Activated T-cell treated with anti-CD3 and anti-CD28 coated beads, Interleukin-2, amount 50 U/mL, for 4 hours (primary cell): ENCODE measurements at regions not wholly inside any gene's neighbourhood (a gene's known extent, or its start where the extent isn't known, plus 50 kb on each side); places are given as distances from the start of the nearest gene placed in this dataset.
A peak's percentile ranks its signal among the peaks of the same experiment; 100 is the strongest.

Source experiments
- ATAC-seq, 2 donors: fragments of 200-7000 bp; cut with Tn5 transposase; one replicate each; pipeline ENCODE4 v1.10.0; 2021
- DNase-seq: peaks from one replicate; pipeline ENCODE4 v3.0.0-alpha.2; 2020
- H3K27me3 Mint-ChIP-seq: one replicate; pipeline ENCODE4 v1.8.0; 2021; ENCODE audit warnings: low read depth, mixed read lengths
- H3K36me3 Mint-ChIP-seq: one replicate; pipeline ENCODE4 v1.8.0; 2022; ENCODE audit warnings: mixed read lengths; ENCODE audit not compliant: insufficient read depth
- H3K4me1 Mint-ChIP-seq: one replicate; pipeline ENCODE4 v1.8.0; 2021; ENCODE audit warnings: low read depth, mixed read lengths
- H3K4me3 Mint-ChIP-seq: one replicate; pipeline ENCODE4 v1.8.0; 2021; ENCODE audit warnings: mild to moderate bottlenecking, moderate library complexity, mixed read lengths
- H3K9me3 Mint-ChIP-seq: one replicate; pipeline ENCODE4 v1.8.0; 2021; ENCODE audit warnings: mixed read lengths

- Mint-ChIP-seq H3K9me3 (no peaks in the 10 kb centered on the region), H3K4me3 (no peak overlapping the region), H3K27me3 (peaks cover 14% of the 10 kb centered on the region), H3K36me3 (no peaks in the 10 kb centered on the region), H3K4me1 (no peaks in the 10 kb centered on the region)
- no peak for ATAC-seq
- no peak for DNase-seq
These were observed 418.6 kb upstream of the ZMIZ1 start for GRCh38 chr10:78650122-78650521.

DNA sequence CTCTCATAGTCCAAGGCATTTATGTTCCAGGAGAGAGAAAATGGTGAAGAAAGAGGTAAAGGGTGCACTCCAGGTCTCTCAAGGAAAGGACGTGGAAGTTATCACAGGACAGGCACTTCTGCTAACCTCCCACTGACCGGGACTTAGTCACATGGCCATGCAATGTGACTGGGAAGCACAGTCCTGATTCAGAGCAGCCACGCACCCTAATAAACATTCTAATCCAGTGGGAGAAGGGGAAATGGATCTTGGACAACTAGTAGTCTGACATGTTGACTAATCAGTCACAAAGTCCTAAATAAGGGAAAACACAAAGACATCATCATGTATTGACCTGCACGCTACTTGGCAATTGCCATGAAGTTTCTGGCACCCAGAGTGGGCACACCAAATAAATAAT is 417.5 kb upstream of the ZMIZ1 start:
- Mint-ChIP-seq H3K4me1 (no peaks in the 10 kb centered on the region), H3K27me3 (peaks cover 14% of the 10 kb centered on the region), H3K4me3 (no peak overlapping the region), H3K9me3 (no peaks in the 10 kb centered on the region), H3K36me3 (no peaks in the 10 kb centered on the region)
- DNase-seq, result no peak
- no peak for ATAC-seq

DNA sequence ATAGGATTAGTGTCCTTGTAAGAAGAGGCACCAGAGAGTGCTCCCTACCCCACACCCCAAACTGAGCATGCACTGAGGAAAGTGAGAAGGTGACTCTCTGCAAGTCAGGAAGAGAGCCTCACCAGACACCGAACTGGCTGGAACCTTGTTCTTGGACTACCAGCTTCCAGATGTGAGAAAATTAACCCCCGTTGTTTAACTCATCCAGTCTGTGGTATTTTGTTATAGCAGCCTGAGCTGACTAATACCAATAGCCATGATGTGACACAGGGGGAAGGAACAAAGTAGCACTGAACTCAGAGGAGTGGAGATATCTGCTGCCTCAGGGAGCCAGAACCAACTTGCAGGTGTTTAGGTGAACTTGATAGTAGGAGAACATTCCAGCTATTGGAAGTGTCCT is 415.2 kb upstream of the ZMIZ1 start:
- no peak for ATAC-seq
- no peaks in the 10 kb centered on the region for H3K9me3 Mint-ChIP-seq

DNA sequence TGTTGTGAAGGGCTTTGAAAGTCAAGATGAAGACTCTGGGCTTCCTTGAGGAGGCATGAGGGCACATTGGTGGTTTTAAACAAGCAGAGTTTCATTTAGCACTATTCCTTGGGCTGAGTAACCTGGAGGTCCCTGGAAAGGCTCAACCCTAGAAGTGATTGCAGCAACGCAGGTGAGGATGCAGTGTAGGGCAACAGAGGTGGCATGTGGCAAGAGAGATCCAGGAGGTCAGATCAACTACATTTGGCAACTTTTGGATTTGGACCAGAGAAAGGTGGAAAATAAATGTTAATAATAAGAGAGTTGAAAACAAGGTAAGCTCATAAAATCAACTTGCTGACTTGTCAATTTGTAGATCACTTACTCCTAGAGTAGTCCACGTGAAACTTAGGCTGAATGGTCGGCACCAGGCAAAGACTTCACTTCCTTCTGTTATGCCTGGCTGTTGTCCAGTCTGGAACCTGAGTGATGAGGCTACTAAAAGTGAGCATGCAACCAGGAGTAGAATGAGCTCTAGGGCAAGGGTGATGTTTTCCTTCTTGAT is 414.6 kb upstream of the ZMIZ1 start:
- no peak for ATAC-seq
- Mint-ChIP-seq H3K27me3 (peaks cover 18% of the 10 kb centered on the region), H3K36me3 (no peaks in the 10 kb centered on the region), H3K9me3 (no peaks in the 10 kb centered on the region), H3K4me1 (no peaks in the 10 kb centered on the region), H3K4me3 (no peak overlapping the region)
- no peak for DNase-seq

More for the DNA sequence above, 415.2 kb upstream of the ZMIZ1 start:
- H3K4me1 Mint-ChIP-seq, result no peaks in the 10 kb centered on the region
- H3K27me3 Mint-ChIP-seq, result peaks cover 19% of the 10 kb centered on the region
- no peak overlapping the region for H3K4me3 Mint-ChIP-seq
- H3K36me3 Mint-ChIP-seq, result no peaks in the 10 kb centered on the region
- no peak for DNase-seq

GRCh38 chr10:78655979-78656378 is 412.8 kb upstream of the ZMIZ1 start:
- Mint-ChIP-seq H3K4me3 (no peak overlapping the region), H3K4me1 (no peaks in the 10 kb centered on the region), H3K27me3 (peaks cover 14% of the 10 kb centered on the region), H3K36me3 (no peaks in the 10 kb centered on the region), H3K9me3 (no peaks in the 10 kb centered on the region)
- DNase-seq, result no peak
- ATAC-seq, result no peak

DNA sequence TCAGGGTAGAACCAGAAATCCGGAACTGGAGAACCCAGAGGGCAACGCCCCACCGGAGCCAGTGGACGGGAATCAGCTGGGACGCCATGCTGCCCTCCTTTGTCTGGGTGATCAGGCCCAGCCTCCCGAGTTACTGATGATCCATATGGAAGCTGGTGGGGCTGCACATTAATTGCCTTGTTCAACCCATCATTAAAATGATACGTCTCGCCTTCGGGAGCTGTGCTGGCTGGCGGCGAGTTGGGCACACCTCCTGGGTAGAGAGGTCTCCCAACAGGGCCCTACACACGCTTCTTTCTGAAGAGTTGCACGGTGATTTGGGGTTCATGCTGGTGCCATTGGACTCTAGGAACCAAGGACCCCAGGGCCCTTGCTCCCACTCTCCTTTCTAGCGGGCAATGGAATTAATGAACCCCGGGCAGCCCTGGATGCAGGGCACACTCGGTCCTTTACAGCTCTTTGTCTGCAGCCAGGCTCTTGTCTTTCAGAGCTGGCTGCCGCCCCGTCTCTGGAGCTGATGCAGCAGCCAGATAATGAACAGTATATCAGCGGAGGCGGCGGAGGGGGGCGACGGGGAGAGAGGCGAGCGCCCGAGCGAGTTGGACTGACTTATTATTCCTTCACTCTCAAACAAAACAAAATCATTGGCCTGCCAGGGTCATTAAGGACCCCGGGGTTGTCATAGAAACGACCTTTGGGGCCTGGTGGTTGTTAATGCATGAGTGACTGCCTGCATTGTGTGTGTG is 412.2 kb upstream of the ZMIZ1 start:
- no peaks in the 10 kb centered on the region for H3K4me1 Mint-ChIP-seq
- DNase-seq, result no peak

GRCh38 chr10:78657163-78657861 is 411.5 kb upstream of the ZMIZ1 start:
- DNase-seq (peak; percentile 47), ATAC-seq (peak; percentile 76 to 80)
- H3K36me3 Mint-ChIP-seq, result no peaks in the 10 kb centered on the region
- no peaks in the 10 kb centered on the region for H3K4me1 Mint-ChIP-seq
- no peaks in the 10 kb centered on the region for H3K9me3 Mint-ChIP-seq
- H3K4me3 Mint-ChIP-seq, result no peak overlapping the region
- peaks cover 9% of the 10 kb centered on the region for H3K27me3 Mint-ChIP-seq

More for the DNA sequence above, 412.2 kb upstream of the ZMIZ1 start:
- no peaks in the 10 kb centered on the region for H3K9me3 Mint-ChIP-seq
- no peak for ATAC-seq
- H3K4me3 Mint-ChIP-seq, result no peak overlapping the region
- H3K36me3 Mint-ChIP-seq, result no peaks in the 10 kb centered on the region
- peaks cover 11% of the 10 kb centered on the region for H3K27me3 Mint-ChIP-seq

DNA sequence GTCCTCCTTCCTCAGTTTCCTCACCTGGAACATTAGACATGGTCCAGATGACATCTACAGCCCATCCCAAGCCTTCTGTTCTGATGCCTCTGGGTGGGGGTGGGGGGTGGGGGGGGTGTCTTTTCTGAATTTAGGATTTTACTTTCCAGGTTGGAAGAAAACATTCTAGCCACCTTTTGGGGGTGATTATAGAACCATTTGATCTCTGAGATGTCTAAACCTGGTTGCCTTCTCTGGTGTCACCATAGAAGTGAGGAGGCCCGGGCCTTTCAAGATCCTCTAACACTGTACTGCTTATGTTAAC is 411.0 kb upstream of the ZMIZ1 start:
- ATAC-seq (no peak), DNase-seq (no peak)
- Mint-ChIP-seq H3K4me1 (no peaks in the 10 kb centered on the region), H3K4me3 (no peak overlapping the region), H3K27me3 (peaks cover 12% of the 10 kb centered on the region), H3K36me3 (no peaks in the 10 kb centered on the region), H3K9me3 (no peaks in the 10 kb centered on the region)

DNA sequence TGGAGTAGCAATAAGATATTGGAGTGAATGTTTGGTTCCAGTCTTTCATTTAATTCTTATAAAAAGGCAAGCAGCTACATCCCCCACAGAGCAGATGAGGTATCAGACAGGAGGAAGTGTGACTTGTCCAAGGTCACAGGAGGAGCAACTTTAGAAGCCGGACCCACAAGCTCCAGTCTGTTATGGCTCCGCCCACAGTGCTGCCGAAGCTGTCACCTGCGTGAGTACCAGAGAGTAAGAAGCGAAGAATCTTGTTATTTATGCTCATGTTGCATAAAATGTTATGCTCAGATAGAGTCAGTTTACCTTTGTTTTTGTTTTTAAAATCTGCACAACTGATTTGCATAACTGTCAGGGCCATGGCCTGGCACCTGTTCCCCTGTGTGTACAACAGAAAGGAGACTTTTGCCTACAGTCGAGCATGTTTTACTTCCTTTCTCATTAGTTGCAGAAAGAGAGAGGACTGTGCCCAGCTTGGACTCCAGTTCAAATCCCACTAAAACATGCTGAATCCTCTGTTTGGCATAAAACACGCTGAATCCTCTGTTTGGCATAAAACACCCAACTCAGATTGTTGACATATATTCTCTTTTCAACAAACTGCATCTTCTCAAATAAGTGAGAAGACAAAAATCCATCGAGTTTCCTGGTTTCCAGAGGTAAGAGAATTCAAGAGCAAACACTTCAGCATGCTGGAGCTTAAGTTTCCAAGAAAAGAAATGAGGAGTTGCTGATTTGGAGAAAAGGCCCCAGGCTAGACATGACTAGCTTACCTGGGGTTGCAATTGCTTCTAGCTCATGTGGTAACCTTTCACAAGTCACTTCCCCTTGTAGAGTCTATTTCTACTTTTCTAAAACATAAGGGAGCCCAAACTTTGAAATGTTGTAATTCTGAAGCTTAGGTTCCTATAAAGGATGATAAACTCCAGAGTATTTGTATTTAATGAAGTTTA is 409.8 kb upstream of the ZMIZ1 start:
- Mint-ChIP-seq H3K27me3 (peaks cover 19% of the 10 kb centered on the region), H3K4me1 (no peaks in the 10 kb centered on the region), H3K9me3 (no peaks in the 10 kb centered on the region), H3K36me3 (no peaks in the 10 kb centered on the region), H3K4me3 (no peak overlapping the region)
- DNase-seq, result no peak
- no peak for ATAC-seq

DNA sequence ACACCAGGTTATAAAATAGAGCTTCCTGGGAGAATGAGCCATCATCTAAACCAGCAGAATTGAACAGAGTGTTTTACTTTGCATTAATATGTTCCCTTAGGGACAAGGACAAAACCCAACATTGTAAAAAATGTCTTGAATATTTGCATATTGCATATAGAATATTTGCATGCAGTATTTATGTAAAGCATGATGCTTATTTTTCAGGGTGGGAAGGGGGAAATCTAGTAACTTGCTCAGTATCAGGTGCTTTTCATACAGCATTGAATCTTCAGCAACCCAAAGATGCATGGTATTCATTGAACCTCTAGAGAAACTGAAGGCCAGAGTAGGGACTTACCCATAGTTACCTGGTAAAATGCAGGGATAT is 409.2 kb upstream of the ZMIZ1 start:
- no peaks in the 10 kb centered on the region for H3K36me3 Mint-ChIP-seq

GRCh38 chr10:78660446-78661106 is 408.2 kb upstream of the ZMIZ1 start:
- Mint-ChIP-seq H3K36me3 (no peaks in the 10 kb centered on the region), H3K4me1 (no peaks in the 10 kb centered on the region), H3K9me3 (peaks cover 3% of the 10 kb centered on the region), H3K4me3 (no peak overlapping the region), H3K27me3 (peaks cover 29% of the 10 kb centered on the region)
- no peak for DNase-seq
- ATAC-seq, result no peak

More for the DNA sequence above, 409.2 kb upstream of the ZMIZ1 start:
- peaks cover 20% of the 10 kb centered on the region for H3K27me3 Mint-ChIP-seq
- no peak overlapping the region for H3K4me3 Mint-ChIP-seq
- DNase-seq (no peak), ATAC-seq (no peak)
- no peaks in the 10 kb centered on the region for H3K4me1 Mint-ChIP-seq
- H3K9me3 Mint-ChIP-seq, result no peaks in the 10 kb centered on the region

- Mint-ChIP-seq H3K4me1 (no peaks in the 10 kb centered on the region), H3K9me3 (peaks cover 3% of the 10 kb centered on the region), H3K27me3 (peaks cover 34% of the 10 kb centered on the region), H3K4me3 (no peak overlapping the region), H3K36me3 (no peaks in the 10 kb centered on the region)
- ATAC-seq, result no peak
- DNase-seq, result no peak
These were observed 405.0 kb upstream of the ZMIZ1 start for GRCh38 chr10:78663721-78664120.

DNA sequence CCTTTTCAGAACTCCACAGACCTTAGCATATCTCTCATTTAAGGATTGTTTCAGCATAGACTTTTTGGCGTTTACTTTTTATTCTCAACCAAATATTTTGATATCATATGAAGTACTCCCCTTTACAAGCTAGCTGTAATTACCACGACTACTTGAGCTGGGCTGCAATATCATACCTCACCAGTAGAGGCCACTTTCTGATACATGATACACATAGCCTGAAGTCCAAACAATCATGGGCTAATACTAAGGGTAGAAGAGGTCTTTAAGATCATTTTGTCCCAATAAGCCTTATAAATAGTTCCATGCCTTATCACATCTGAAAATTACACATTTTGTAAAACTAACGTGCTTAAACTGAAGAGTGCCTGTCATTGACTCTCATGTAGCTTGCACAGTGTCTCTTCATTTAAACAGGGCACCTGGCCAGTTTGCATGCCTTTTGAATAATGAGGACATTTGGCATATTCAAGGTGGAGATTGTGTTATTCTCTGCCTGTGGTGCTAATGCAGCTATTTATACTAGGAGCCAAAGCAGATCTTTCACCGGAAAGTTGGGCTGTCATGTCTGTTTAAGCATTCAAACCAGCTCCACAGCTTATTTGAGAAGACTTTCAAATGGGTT is 403.7 kb upstream of the ZMIZ1 start:
- Mint-ChIP-seq H3K4me3 (no peak overlapping the region), H3K9me3 (peaks cover 3% of the 10 kb centered on the region), H3K27me3 (peaks cover 34% of the 10 kb centered on the region), H3K4me1 (no peaks in the 10 kb centered on the region), H3K36me3 (no peaks in the 10 kb centered on the region)
- DNase-seq, result no peak
- no peak for ATAC-seq
